Suprapubic skin (tissue), 3 donors: ENCODE measurements at regions not wholly inside any gene's neighbourhood (a gene's known extent, or its start where the extent isn't known, plus 50 kb on each side); places are given as distances from the start of the nearest gene placed in this dataset.

Source experiments
- CTCF ChIP-seq, 2 donors: fragments of 200-600 bp in 1 of 2; fragments of 450-650 bp in 1 of 2; sonication (generic) in 1 of 2; IDR thresholded peaks; one replicate each; pipeline ENCODE4 v1.5.1; 2016 to 2019; ENCODE audit warnings: antibody characterized with exemption in 2 of 2, mild to moderate bottlenecking in 1 of 2, moderate library complexity in 1 of 2
- EP300 ChIP-seq: sonication (generic); formaldehyde crosslinking; IDR thresholded peaks from one replicate; pipeline ENCODE4 v1.6.1; 2017; ENCODE audit warnings: antibody characterized with exemption

- TF ChIP-seq EP300 (no peak), CTCF (IDR thresholded peaks at IDR 0.05) (no peak)
Measured at GRCh38 chr5:68551436-68551835, 335.9 kb downstream of the PIK3R1 start.
